ENCODE measurements at regions not wholly inside any gene's neighbourhood (a gene's known extent, or its start where the extent isn't known, plus 50 kb on each side); places are given as distances from the start of the nearest gene placed in this dataset.

- no peak for TF ChIP-seq POLR2A (IDR thresholded peaks at IDR 0.05; ENCODE audit: low read depth, low read length)
- TF ChIP-seq BHLHE40 (IDR thresholded peaks at IDR 0.05; ENCODE audit: low read depth, low read length), result no peak
- no peak for TF ChIP-seq CTCF (conservative IDR thresholded peaks at IDR 0.05; ENCODE audit: low read depth, low read length)
- no peak for TF ChIP-seq MAZ (IDR thresholded peaks at IDR 0.05; ENCODE audit: borderline replicate concordance, low read depth, low read length)
- TF ChIP-seq RFX5 (IDR thresholded peaks at IDR 0.05; ENCODE audit: low read depth, low read length), result no peak
- TF ChIP-seq CEBPB (IDR thresholded peaks at IDR 0.05; ENCODE audit: low read depth, low read length), result no peak
- no peak for TF ChIP-seq MXI1 (IDR thresholded peaks at IDR 0.05; ENCODE audit: borderline replicate concordance, low read depth, low read length)
- no peak for TF ChIP-seq USF2 (IDR thresholded peaks at IDR 0.05; ENCODE audit: low read depth, low read length)
- TF ChIP-seq RAD21 (IDR thresholded peaks at IDR 0.05; ENCODE audit: low read length), result no peak
- no peak for TF ChIP-seq MAFK (IDR thresholded peaks at IDR 0.05; ENCODE audit: low read depth, low read length)
- no peak for TF ChIP-seq CHD1 (IDR thresholded peaks at IDR 0.05; ENCODE audit: low read depth, low read length)
- TF ChIP-seq ELK1 (IDR thresholded peaks at IDR 0.05; ENCODE audit: borderline replicate concordance, low read depth, low read length), result no peak
- no peak for TF ChIP-seq NFE2L2 (IDR thresholded peaks at IDR 0.05; ENCODE audit: low read depth, low read length)
Measured at GRCh38 chr22:48941033-48941902, 886.4 kb downstream of the BRD1 start.

Data from IMR-90 (cell line).